GM18517 (cell line): ENCODE measurements at regions not wholly inside any gene's neighbourhood (a gene's known extent, or its start where the extent isn't known, plus 50 kb on each side); places are given as distances from the start of the nearest gene placed in this dataset.

ENCODE experiments used
- ATAC-seq: cut with Tn5 transposase; IDR thresholded peaks from one replicate; pipeline ENCODE4 v1.9.1; 2021; ENCODE audit warnings: mild to moderate bottlenecking, moderate library complexity; ENCODE audit not compliant: unreplicated experiment

DNA sequence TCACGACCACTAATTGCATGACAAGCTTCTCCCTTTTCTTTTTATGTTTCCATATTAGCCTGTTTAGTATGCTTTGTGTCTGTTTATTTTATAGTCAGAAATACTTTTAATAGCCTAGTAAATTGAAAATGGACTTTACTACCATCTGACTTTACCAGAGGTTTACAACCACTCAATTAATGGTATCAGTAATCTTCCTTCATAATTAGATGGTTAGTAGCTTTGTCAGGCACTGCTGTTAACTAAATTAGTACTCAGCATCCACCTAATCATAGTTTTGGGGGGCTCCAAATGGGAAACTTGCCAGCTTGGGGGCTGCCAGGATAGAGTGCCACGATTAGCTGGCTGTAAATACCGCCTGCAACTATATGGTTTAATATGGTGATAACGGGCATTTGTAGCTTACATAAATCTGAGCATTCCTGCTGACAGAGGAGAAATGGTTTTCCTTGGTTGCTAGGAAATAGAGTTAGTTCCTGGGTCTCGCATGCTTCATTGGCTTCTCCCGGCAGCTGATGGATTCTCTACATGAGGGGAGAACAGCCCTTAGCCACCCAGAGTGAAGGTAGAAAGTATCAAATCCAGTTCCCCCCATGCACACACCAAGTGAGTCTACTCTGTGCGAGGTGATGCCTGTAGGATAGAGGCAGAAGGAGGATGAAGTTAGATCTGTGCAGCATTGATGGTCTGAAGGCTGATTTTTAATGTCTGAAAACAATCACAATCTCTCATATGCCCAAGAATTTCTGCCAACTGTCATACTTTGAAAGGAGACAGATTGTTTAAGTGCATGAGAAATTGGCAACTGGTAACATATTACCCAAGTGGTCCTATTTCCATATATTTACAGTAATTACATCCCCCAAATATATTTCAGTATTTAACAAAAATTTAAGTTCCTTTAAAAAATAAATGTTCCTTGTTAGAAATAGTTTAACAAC is 326.6 kb upstream of the PROK2 start:
- no peak for ATAC-seq

DNA sequence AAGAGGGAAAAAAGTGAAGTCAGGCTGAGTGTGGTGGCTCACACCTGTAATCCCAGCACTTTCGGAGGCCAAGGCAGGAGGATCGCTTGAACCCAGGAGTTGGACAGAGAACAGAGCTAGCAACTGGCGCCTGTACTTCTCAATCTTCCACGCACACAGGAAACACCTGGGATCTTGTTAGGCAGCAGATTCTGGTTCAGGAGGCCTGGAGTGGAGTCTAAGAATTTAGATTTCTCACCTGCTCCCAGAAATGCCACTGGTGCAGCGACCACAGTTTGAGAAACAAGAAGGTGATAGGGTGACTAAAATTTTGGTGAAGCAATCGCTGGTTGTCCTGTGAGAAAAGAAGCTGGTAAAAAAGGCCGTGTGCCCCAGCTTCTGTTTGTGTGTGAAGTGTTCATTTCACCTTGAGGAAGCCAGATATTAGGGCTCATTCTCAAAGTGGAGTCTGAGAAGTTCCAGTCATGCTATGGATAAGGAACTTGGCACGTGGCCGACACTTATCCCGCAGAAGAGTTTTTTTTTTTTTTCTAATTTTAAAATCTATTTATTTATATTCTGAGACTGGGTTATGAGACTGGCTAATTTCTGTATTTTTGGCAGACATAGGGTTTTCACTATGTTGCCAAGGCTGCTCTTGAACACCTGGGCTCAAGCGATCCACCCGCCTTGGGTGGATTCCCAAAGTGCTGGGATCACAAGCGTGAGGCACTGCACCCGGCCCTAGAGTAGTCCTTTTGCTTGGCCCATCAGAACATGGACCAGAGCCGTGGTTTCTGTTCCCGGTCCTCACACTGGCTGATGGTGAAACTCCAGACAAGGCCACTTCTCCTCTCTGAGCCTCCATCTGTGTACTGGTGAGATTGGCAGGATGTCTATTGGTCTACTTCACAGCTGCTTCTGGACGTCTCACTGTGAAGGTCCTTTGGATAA is 324.6 kb upstream of the PROK2 start:
- ATAC-seq = no peak

DNA sequence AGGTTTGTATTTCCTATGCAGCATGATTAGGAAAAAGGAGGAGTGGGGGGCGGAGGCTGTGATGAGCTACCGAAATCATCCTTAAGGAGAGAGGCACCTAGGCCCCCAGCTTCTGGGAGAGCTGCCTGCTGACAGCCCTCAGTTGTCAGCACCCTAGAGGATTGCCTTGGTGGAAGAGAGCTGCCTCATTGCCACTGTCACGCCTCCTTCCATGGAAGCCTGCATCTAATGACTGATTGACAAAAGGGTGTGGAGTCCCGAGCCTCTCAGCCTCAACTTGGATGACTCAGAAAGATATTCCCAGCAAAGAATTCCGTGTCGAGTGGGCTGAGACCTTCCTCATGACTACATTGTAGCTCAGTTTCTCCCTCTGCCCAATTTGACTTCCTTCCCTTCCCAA is 320.4 kb upstream of the PROK2 start:
- no peak for ATAC-seq

DNA sequence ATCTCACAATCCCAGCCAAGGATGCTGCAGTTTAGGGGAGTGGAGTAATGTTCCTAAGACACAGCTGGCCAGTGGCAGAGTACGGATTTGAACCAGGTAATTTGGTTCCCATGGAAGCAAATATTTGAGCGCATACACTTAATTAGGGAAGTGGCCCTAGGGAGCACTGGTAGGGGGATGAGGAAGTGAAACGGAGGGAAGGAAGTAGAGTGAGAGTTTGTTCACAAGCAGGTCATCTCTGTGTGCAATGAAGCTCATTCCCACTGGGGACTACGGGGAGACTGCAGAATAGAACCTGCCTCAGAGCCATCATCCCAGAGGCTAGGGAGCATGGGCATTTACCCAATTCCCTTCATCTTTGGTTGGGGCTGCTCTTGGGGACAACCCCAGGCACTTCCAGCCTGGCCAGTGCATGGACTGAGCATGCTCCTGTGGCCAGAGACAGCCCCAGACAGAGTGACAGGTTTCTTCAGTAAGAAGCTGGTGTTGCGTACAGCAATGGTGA is 317.2 kb upstream of the PROK2 start:
- ATAC-seq = peak; percentile 67

DNA sequence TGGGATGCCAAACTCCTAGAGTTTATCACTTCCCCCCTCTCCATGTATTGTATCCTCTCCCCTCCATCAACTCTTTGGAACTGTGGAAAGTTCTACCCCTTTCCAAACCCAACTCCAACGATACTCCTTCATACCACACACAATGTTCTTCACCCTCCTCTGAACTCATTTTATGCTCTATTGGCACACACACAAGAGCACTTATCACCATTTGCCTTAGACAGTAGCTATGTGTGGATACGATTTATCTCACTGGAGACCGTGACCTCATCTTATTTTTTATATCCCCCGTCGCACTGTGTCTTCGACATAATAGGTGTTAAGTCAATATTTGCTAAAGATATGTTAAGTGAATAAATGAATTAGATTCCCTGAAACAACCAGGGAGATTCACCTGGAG is 316.5 kb upstream of the PROK2 start:
- ATAC-seq = no peak

DNA sequence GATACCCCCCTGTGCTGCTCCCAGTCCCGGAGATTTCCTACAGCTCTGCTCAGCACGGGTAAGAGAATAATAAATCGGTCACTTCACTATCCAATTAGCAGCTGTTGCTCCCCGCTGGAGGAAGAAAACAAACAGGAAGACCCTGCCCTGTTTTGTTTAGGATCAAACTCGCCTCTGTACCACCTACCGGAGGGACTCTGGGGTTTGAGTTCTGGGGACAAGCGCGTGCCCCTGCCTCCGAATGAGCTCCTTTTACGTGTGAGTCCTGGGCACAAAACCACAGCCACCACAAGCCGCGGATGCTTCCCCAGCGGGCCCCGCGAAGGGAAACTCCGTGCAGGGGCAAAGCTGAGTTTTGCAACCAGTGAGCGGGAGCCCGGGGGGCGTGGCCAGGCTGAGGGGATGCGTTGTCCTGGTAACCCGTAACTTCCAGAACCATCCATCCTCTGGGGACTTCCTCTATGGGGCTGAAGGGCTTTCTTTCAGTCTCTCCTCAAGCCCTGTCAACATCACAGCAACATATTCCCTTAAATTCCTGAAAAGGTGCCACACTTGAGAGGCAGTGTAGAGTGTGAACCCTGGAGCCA is 315.7 kb upstream of the PROK2 start:
- ATAC-seq = peak; percentile 62

DNA sequence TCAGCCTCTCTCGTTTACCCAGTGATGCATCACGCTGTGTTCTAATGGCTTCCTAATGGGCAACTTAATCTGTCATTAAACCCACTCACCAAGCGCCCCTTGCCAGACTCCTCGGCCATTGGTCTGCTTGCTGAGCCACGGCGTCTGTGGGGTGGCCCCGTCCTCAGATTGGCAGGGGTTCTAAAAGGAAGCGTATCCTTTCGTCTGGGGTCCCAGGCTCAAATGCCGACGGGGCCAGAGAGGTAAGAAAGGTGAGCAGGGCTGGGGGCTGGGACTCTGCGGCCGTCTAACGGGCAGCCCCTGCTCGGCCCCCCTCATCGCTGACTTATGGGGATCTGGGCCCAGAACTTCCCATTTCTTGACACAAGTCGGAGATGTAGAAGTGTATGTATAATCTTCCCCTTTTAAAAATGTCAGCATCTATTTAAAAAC is 315.1 kb upstream of the PROK2 start:
- no peak for ATAC-seq

DNA sequence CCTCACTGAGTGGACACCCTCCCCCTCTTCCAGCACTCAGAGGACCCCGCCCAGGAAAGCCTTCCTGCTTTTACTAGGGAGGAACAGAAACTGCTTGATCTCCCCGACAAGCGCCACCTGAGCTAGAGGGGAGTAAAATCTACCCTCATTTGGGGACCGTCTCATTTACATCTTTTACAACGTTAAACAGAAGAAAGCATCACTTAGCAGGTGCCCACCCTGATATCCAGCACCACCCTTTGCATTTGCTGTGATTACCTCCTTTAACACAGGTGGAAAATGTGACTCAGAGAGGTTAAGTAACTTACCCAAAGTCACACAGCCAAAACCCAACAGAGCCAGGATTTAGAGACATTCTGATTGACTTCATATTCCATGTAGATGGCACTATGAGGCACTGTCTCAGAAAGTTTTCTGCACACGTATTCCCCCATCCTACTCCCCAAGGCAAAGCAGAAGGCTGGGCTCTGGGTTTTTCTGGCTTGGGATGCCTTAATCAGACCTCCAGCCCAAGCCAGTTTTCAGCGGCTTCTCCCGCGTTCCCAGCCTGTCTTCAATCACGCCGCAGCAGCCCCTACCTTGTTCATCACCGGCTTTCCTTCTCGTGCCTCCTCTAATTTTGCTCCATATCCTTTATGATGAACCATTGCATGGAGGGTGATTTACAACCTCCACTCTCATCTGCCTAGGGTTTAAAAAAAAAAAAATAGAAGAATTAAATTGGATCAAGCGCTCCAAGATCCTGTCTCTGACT is 314.6 kb upstream of the PROK2 start:
- no peak for ATAC-seq

DNA sequence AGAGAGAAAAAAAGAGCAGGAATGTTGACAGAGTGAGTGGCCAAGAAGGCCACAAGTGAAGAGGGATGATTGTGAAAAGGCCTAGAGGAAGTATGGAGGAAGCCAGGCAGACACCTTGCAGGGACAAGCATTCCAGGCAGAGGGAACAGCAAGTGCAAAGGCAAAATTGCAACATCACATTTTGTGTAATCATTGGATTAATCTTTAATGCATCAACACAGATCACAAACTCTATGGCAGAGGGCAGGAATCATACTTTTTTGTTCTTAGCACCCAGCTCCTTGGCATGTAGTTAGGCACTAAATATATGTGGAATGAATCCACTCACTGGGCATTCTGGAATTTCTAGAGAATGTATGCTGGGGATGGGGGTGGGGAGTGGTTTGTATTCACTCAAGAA is 312.1 kb upstream of the PROK2 start:
- ATAC-seq = no peak

DNA sequence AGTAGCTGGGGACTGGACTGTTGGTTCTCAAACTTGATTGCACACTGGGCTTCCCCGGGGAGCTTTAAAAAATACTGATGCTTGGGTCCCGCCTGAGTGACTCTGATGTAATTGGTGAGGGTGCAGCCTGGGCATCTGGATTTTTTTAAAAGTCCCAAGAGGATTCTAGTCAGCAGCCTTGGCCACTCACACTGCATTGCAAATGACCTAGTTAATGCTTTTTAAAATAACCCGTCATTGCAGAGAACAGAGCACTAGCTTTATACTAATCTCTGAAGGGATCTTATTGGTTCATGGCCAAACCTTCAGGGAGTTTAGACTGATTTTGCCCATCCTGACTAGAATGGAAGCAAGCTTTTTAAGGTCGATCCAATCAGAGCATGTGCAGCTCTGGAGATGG is 310.6 kb upstream of the PROK2 start:
- no peak for ATAC-seq

DNA sequence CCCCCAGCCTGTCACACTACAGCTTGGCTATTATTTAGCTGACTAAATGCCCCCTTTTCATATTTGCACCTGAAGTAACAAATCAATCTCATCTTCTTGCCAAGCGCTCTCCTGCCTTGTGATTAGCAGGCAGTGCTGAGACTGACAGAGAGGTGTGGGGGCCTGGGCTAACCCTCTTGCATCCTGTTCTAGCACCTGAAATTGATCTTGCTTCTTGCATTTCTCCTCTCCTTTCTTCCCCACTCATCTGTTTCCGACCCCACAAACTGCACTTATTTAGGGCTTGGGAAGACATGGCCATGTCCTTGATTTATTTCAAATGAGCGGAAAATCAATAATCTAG is 309.0 kb upstream of the PROK2 start:
- no peak for ATAC-seq

DNA sequence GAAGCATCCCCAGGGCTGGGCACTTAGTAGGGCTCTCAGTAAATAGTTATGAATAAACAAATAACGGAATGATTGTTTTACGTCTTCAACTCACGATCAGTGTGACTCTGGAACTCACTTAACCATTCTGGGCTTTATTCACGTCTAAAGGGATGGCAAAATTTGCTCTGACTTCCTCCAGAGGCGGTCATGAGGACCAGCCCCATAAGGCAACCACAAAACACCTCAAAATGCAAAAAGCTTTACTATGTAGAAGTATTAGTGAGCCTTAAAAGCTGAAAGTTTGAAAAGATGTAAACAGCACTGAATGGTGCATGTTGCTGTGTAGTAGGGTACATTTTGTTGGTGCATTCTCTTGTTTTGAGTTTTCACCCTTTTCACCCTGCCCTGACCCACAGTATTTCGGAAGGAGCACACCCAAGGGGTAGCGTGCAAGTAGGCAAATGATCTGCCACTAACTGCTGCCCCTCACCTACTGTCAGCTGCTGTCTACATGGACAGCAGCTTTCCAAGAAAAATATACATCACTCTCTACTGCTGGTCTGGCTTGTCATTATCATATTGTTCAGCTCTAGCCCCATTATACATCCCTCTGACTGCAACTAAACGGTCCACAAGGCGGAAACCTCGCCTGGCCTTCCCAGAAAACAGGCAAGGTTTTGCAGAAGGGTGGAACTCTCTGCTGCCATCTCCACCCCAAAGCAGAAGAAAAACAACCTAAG is 308.5 kb upstream of the PROK2 start:
- no peak for ATAC-seq

DNA sequence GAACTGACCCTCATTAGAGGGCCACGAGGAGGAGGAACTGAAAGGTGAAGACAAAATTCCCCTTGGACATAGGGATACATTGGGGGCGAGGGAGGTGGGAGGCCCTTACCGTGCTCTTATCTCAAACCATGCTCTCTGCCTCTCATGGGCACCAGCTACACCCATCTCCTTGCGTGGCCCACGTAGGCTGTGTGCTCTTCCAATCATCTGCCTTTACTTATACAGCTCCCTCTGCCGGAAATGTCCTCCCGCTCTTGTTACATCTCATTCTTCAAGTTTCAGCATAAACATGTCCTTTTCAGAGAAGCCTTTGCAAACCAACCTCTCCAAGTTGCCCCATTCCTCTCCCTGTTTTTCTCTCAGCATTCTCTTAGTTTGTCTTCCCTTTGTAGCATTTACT is 307.8 kb upstream of the PROK2 start:
- ATAC-seq = no peak

DNA sequence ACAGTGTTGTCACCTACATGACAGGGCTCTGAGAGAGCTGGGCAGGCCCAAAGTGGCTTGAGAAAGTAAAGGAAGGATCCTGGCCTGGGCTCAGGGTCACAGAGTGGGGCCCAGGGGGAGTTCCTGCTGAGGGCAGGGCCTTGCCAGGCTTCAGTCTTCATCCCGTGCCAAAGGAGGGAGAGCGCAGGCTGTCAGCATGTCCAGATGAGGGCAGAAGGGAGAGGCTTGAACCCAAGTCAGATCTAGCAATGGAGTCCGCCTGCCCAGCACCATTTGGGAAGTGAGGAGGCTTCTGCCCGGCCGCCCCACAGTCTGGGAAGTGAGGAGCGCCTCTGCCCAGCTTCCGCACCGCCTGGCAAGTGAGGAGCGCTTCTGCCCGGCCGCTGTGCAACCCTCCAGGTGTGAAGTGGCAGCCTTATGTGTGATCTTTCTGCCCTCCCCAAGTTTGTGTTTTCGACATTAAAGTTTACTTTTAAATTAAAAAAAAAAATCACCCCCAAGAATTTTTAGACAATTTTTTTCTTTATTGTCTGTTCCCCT is 303.6 kb upstream of the PROK2 start:
- no peak for ATAC-seq

DNA sequence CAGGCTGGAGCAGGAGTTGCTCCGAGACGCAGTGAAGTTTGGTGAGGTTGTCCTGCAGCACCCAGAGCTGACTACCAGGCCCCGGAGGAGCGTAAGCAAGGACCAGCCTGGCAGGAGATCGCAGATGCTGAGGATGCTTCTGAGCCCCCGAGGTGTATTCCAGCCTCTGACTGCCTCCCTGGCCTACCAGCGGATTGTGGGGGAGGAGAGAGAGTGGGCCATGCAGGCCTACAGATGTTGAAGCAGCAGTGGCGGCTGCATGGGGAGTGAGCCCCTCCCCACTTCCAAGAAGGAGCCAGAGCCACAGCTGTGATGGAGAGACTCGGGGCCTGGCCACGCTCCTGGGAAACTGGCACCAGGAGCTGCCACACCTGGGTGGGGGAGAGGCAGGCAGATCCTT is 302.5 kb upstream of the PROK2 start:
- no peak for ATAC-seq

DNA sequence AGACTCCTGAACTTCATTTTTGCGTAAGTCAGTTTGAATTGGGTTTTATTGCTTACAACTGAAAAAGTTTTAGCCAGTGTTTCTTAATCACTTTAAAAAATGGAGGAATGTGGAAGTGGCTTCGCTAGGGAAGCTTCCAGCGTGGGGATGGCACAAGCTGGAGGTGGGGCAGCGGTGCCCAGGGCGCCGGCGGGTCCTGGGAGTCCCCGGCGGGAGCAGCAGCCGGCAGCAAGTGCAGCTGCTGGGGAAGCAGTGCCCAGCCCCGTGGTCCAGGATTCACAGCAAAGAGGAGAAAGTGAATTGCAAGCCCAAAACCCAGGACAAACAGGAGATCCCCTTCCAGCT is 301.8 kb upstream of the PROK2 start:
- ATAC-seq = no peak

DNA sequence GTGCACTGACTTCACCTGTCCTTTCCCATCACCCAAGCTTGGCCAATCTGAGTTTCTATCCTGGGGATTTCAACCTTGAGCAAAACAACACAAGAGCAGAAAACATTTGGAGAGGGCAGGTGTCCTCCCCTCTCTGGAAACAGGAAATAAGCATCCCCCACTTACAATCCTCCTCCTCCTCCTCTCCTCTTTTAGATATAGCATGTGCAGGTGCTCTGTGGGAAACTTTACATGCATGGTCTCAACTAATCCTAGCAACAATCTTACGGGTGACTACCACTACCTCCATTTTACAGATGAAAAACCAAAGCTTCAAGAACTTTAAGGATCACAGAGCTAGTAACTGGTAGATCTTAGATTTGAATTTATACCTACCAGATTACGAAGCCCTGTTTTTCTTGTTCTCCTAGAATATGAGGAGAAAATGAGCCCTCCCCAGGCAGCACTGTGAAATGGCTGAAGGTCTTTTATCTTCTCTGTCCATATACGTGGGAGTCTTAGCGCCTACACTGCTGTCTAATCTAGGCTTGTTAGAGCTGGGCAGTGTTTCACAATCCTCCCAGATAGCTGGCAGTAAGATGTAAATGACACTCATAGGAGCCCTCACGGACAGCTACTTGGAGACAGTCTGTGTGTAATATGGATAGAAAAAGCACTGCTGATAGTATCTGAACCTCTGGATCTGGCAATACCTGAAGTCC is 301.2 kb upstream of the PROK2 start:
- no peak for ATAC-seq

DNA sequence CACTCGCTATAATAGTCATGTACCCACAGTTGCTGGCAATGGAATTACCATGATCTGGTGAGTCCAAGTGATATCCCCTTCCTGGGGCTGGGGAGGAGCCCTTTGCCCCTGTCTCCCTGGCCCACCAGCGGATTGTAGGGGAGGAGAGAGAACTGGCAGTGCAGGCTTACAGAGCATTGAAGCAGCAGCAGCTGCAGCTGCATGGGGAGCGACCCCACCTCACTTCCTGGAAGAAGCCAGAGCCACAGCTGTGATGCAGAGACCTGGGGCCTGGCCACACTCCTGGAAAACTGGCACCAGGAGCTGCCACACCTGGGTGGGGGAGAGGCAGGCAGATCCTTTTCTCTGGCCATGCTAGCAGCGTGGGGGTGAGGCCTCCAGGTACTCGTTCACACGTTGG is 300.1 kb upstream of the PROK2 start:
- no peak for ATAC-seq

DNA sequence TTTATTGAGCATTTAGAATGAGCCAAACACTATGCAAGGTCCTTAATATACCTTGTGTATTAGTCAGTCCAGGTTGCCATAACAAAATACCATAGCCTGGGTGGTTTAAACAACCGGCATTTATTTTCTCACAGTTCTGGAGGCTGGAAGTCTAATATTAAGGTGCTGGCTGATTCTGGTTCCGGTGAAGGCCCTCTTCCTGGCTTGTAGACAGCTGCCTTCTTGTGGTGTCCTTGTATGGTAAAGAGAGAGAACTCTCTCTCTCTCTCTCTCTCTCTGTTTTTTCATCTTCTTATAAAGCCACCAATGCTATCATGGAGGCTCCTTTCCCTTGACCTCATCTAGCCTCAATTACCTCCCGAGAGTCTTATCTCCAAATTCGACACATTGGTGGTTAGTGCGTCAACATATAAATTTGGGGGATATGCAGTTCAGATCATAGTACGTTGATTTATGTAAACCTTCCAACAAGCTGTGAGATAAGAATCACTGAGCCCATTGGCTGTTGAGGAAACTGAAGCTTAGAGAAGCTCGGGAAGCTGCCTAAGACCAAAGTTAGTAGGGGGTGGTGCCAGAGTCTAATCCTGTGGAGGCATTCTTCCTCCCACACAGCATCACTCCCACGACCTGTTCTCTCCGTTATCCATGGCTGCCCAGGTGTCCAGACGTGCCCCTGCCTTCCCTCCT is 298.0 kb upstream of the PROK2 start:
- ATAC-seq = peak; percentile 6
